IMR-90 (cell line): ENCODE measurements at regions not wholly inside any gene's neighbourhood (a gene's known extent, or its start where the extent isn't known, plus 50 kb on each side); places are given as distances from the start of the nearest gene placed in this dataset.

Experiments used
- ATAC-seq: fragments of 200-7000 bp; cut with Tn5 transposase; 2 replicates; pipeline ENCODE4 v1.9.1; 2020; ENCODE audit warnings: low read depth, mild to moderate bottlenecking, moderate library complexity
- BruUV-seq: library from RNA; stranded (reverse); fragments of 400-500 nt; replicated peaks from 2 replicates; lab custom pipeline; 2021; lab: Mats Ljungman, UMichigan
- CTCF ChIA-PET: fragments of 300-600 bp; formaldehyde crosslinking; extraction: SDS; loops from one replicate; lab custom pipeline; 2021; ENCODE audit warnings: antibody characterized with exemption; lab: Yijun Ruan, JAX
- POLR2A ChIA-PET: fragments of 300-600 bp; sonication (Branson Sonifier 250); formaldehyde crosslinking; loops from one replicate; lab custom pipeline; 2022; ENCODE audit warnings: antibody characterized with exemption; ENCODE audit not compliant: unreplicated experiment; lab: Charles Lee
- DNase-seq: peaks from one replicate; pipeline ENCODE4 v3.0.0; 2013
- H2AFZ ChIP-seq: replicated peaks from 2 replicates; pipeline ENCODE3; 2013; ENCODE audit warnings: low read length, mild to moderate bottlenecking; ENCODE audit not compliant: poor library complexity
- H2AK5ac ChIP-seq: 2 replicates; pipeline ENCODE4 v1.6.1; 2013; ENCODE audit warnings: low read depth, low read length, inconsistent platforms
- H2AK9ac ChIP-seq: replicated peaks from 2 replicates; pipeline ENCODE3; 2013; ENCODE audit warnings: mild to moderate bottlenecking, low read depth, low read length, moderate library complexity; ENCODE audit not compliant: poor library complexity
- H2BK120ac ChIP-seq: 2 replicates; pipeline ENCODE4 v1.6.1; 2013; ENCODE audit warnings: low read depth, low read length, inconsistent platforms
- H2BK15ac ChIP-seq: 3 replicates; pipeline ENCODE4 v1.6.1; 2013; ENCODE audit warnings: low read depth, low read length, inconsistent platforms
- H2BK20ac ChIP-seq: 2 replicates; pipeline ENCODE4 v1.6.1; 2013; ENCODE audit warnings: low read depth, mild to moderate bottlenecking, inconsistent platforms, low read length, moderate library complexity
- H2BK5ac ChIP-seq: 2 replicates; pipeline ENCODE4 v1.6.1; 2013; ENCODE audit warnings: mild to moderate bottlenecking, low read depth, low read length, inconsistent platforms; ENCODE audit not compliant: poor library complexity, severe bottlenecking
- H3K14ac ChIP-seq: replicated peaks from 2 replicates; pipeline ENCODE4 v1.6.1; 2013; ENCODE audit warnings: low read depth, low read length, inconsistent platforms
- H3K18ac ChIP-seq: 2 replicates; pipeline ENCODE4 v1.6.1; 2013; ENCODE audit warnings: low read depth, low read length, control low read depth
- H3K23ac ChIP-seq: 2 replicates; pipeline ENCODE4 v1.6.1; 2013; ENCODE audit warnings: low read depth, low read length, inconsistent platforms
- H3K27ac ChIP-seq: 2 replicates; pipeline ENCODE4 v1.5.1; 2013; ENCODE audit warnings: mild to moderate bottlenecking, control low read depth, low read length; ENCODE audit not compliant: insufficient read depth
- H3K27me3 ChIP-seq: 2 replicates; pipeline ENCODE4 v1.6.1; 2013; ENCODE audit warnings: low read length; ENCODE audit not compliant: control insufficient read depth, insufficient read depth
- H3K36me3 ChIP-seq: 2 replicates; pipeline ENCODE4 v1.6.1; 2013; ENCODE audit warnings: low read length, mixed read lengths; ENCODE audit not compliant: control insufficient read depth, insufficient read depth
- H3K4ac ChIP-seq: 2 replicates; pipeline ENCODE4 v1.6.1; 2013; ENCODE audit warnings: low read depth, low read length, inconsistent platforms
- H3K4me1 ChIP-seq: 2 replicates; pipeline ENCODE4 v1.6.1; 2013; ENCODE audit warnings: low read length, mixed read lengths; ENCODE audit not compliant: control insufficient read depth, insufficient read depth
- H3K4me2 ChIP-seq: 2 replicates; pipeline ENCODE4 v1.6.1; 2013; ENCODE audit warnings: low read depth, mild to moderate bottlenecking, control low read depth, low read length, moderate library complexity
- H3K4me3 ChIP-seq: 2 replicates; pipeline ENCODE4 v1.5.1; 2013; ENCODE audit warnings: low read depth, mild to moderate bottlenecking, control low read depth, low read length, moderate library complexity; ENCODE audit not compliant: insufficient read depth
- H3K56ac ChIP-seq: 2 replicates; pipeline ENCODE4 v1.6.1; 2013; ENCODE audit warnings: low read length, inconsistent platforms; ENCODE audit not compliant: insufficient read depth; ENCODE audit errors: extremely low read depth
- H3K79me1 ChIP-seq, 2 experiments: 2 replicates each; pipeline ENCODE4 v1.6.1; 2013; ENCODE audit warnings: low read length in 2 of 2, inconsistent platforms in 1 of 2, low read depth in 1 of 2
- H3K9ac ChIP-seq: 2 replicates; pipeline ENCODE4 v1.6.1; 2013; ENCODE audit warnings: low read depth, low read length, control low read depth
- H3K9me1 ChIP-seq: 2 replicates; pipeline ENCODE4 v1.6.1; 2013; ENCODE audit warnings: low read length, inconsistent platforms; ENCODE audit not compliant: insufficient read depth
- H3K9me3 ChIP-seq: 2 replicates; pipeline ENCODE4 v1.6.1; 2013; ENCODE audit warnings: low read length; ENCODE audit not compliant: control insufficient read depth, insufficient read depth
- H4K20me1 ChIP-seq: 2 replicates; pipeline ENCODE4 v1.6.1; 2013; ENCODE audit warnings: low read length, inconsistent platforms; ENCODE audit not compliant: insufficient read depth
- H4K5ac ChIP-seq: 2 replicates; pipeline ENCODE4 v1.6.1; 2013; ENCODE audit warnings: mild to moderate bottlenecking, low read depth, low read length, control low read depth
- H4K8ac ChIP-seq, 2 experiments: 2 replicates each; pipeline ENCODE4 v1.6.1; 2013; ENCODE audit warnings: low read depth in 2 of 2, low read length in 2 of 2, control low read depth in 1 of 2, inconsistent platforms in 1 of 2
- H4K91ac ChIP-seq: 2 replicates; pipeline ENCODE4 v1.6.1; 2013; ENCODE audit warnings: low read depth, low read length, inconsistent platforms; ENCODE audit not compliant: insufficient read depth
- BHLHE40 ChIP-seq: fragments of 150-350 bp; IDR thresholded peaks from 2 replicates; pipeline ENCODE4 v1.6.1; 2016; ENCODE audit warnings: mild to moderate bottlenecking, low read depth, low read length
- FOS ChIP-seq: fragments of 150-350 bp; IDR thresholded peaks from 2 replicates; pipeline ENCODE4 v1.6.1; 2016; ENCODE audit warnings: low read depth, low read length
- MAZ ChIP-seq: IDR thresholded peaks from 2 replicates; pipeline ENCODE4 v1.6.1; 2012; ENCODE audit warnings: low read depth, mild to moderate bottlenecking, low read length, improper control_type of control experiment, moderate library complexity, borderline replicate concordance
- POLR2A ChIP-seq: IDR thresholded peaks from 2 replicates; pipeline ENCODE4 v1.6.1; 2012; ENCODE audit warnings: mild to moderate bottlenecking, low read depth, low read length
- RFX5 ChIP-seq: IDR thresholded peaks from 2 replicates; pipeline ENCODE4 v1.8.0; 2012; ENCODE audit warnings: low read depth, mild to moderate bottlenecking, low read length, moderate library complexity
- WGBS, 2 experiments: methylation state at CpG; one replicate each; pipeline versions ENCODE4 v1.1.5 to v1.1.7; 2013; ENCODE audit warnings: missing lambda C conversion rate in 2 of 2; ENCODE audit not compliant: insufficient read length in 1 of 2; ENCODE audit errors: extremely low coverage in 2 of 2; 5-methylcytosine and 5-hydroxymethylcytosine counted together
- dilution Hi-C: fragments of 300-500 bp; cut with HindIII; formaldehyde crosslinking; loops from one replicate; pipeline ENCODE4 v1.14.3; 2018; ENCODE audit warnings: low sequenced_read_pairs; ENCODE audit not compliant: unreplicated experiment
- in situ Hi-C: fragments of 300-500 bp; cut with MboI; formaldehyde crosslinking; loops from 3 replicates; pipeline ENCODE4 v1.14.3; 2019; ENCODE audit warnings: low sequenced_read_pairs, inconsistent platforms, mixed read lengths
- intact Hi-C: fragments of 100-400 bp; cut with micrococcal nuclease; formaldehyde crosslinking; loops from 2 replicates; pipeline ENCODE4 v1.10.0; 2022
- TF ChIP-seq, protein P1 (sequence below): conservative IDR thresholded peaks from 2 replicates; pipeline ENCODE4 v1.5.1; 2012; ENCODE audit warnings: mild to moderate bottlenecking, low read depth, low read length, improper control_type of control experiment

DNA sequence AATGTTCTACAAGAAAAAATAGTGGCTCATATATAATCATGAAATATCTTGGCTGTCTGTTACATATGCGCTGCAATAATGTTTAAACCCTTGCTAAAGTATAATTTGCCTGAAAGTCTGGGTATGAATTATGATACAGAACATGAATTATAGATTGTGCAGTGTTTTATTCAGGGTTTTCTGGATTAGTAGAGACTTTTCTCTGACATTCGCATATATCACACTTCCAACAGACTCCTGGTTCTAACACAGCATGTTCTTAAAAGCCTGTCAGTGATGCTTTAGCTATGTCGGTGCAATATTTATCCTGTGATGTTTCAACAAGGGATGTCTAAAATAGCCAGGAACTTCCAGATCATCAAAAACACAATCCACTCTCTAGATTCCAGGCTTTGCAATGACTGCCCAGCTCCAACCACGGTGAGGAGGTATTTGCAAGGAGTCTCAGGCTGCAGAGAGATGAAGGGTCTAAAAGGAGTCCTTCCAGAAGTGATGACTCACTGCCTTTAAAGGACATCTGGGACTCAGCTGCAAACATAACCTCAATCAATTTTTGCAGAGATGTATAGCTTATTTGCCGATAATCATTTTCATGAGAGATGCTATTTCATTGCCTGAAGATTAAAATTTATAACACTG lies 69.4 kb downstream of the RWDD4 start:
- Histone ChIP-seq H3K18ac (no peak overlapping the region), H3K14ac (no peak overlapping the region), H3K79me1 (no peaks in the 10 kb centered on the region), H3K4me1 (peaks cover 1% of the 10 kb centered on the region; the same call in 1 of the 2 replicates), H3K4me3 (no peak overlapping the region), H2AFZ (no peak overlapping the region), H3K36me3 (no peaks in the 10 kb centered on the region), H3K27me3 (no peaks in the 10 kb centered on the region), H4K8ac (no peak overlapping the region), H2BK20ac (no peak overlapping the region), H3K4ac (no peak overlapping the region), H3K9me3 (no peaks in the 10 kb centered on the region), H3K9ac (no peak overlapping the region), H3K9me1 (no peaks in the 10 kb centered on the region), H3K4me2 (no peak overlapping the region), H2AK5ac (no peak overlapping the region), H3K56ac (no peak overlapping the region), H2BK120ac (no peak overlapping the region), H2BK15ac (no peak overlapping the region), H2AK9ac (no peak overlapping the region), H3K23ac (no peak overlapping the region), H4K91ac (no peak overlapping the region), H4K5ac (no peak overlapping the region), H4K20me1 (no peaks in the 10 kb centered on the region), H3K27ac (no peak overlapping the region), H2BK5ac (no peak overlapping the region)
- WGBS, 2 experiments = 80% methylated on average over 1 of the region's 5 CpGs; no CpG with 5 or more reads in 1 of the 2 experiments
- ChIA-PET CTCF (no interaction called here), POLR2A (no interaction called here)
- ATAC-seq (no peak), DNase-seq (no peak)
- dilution Hi-C loops (no loop called here), intact Hi-C loops (no loop called here), in situ Hi-C loops (no loop called here)
- no peak for TF ChIP-seq BHLHE40
- no peak for TF ChIP-seq FOS
- no peak for TF ChIP-seq MAZ
- no peak for TF ChIP-seq POLR2A
- TF ChIP-seq, protein P1, sequence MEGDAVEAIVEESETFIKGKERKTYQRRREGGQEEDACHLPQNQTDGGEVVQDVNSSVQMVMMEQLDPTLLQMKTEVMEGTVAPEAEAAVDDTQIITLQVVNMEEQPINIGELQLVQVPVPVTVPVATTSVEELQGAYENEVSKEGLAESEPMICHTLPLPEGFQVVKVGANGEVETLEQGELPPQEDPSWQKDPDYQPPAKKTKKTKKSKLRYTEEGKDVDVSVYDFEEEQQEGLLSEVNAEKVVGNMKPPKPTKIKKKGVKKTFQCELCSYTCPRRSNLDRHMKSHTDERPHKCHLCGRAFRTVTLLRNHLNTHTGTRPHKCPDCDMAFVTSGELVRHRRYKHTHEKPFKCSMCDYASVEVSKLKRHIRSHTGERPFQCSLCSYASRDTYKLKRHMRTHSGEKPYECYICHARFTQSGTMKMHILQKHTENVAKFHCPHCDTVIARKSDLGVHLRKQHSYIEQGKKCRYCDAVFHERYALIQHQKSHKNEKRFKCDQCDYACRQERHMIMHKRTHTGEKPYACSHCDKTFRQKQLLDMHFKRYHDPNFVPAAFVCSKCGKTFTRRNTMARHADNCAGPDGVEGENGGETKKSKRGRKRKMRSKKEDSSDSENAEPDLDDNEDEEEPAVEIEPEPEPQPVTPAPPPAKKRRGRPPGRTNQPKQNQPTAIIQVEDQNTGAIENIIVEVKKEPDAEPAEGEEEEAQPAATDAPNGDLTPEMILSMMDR = no peak
- no peak for TF ChIP-seq RFX5
- no TSS peak for BruUV-seq
